Trophoblast cell (in vitro differentiated cells and primary cell): ENCODE measurements at regions not wholly inside any gene's neighbourhood (a gene's known extent, or its start where the extent isn't known, plus 50 kb on each side); places are given as distances from the start of the nearest gene placed in this dataset.
A peak's percentile ranks its signal among the peaks of the same experiment; 100 is the strongest.

ENCODE experiments used
- DNase-seq, 2 donors: peaks; one replicate each; pipeline ENCODE4 v3.0.0-alpha.2; 2016
- H2AFZ ChIP-seq: 2 replicates; pipeline ENCODE4 v1.6.1; 2013; ENCODE audit warnings: low read length, moderate library complexity, mild to moderate bottlenecking; ENCODE audit not compliant: insufficient read depth, poor library complexity
- H2AK5ac ChIP-seq: 2 replicates; pipeline ENCODE4 v1.6.1; 2013; ENCODE audit warnings: mild to moderate bottlenecking, low read length
- H2BK120ac ChIP-seq: 2 replicates; pipeline ENCODE4 v1.6.1; 2013; ENCODE audit warnings: low read length, mild to moderate bottlenecking, moderate library complexity; ENCODE audit not compliant: insufficient read depth, poor library complexity
- H2BK12ac ChIP-seq: 2 replicates; pipeline ENCODE4 v1.6.1; 2013; ENCODE audit warnings: mild to moderate bottlenecking, low read length, moderate library complexity
- H2BK5ac ChIP-seq: 2 replicates; pipeline ENCODE4 v1.6.1; 2013; ENCODE audit warnings: low read length, low read depth, moderate library complexity, mild to moderate bottlenecking; ENCODE audit not compliant: poor library complexity
- H3K14ac ChIP-seq: 2 replicates; pipeline ENCODE4 v1.6.1; 2013; ENCODE audit warnings: mild to moderate bottlenecking, low read length
- H3K18ac ChIP-seq: 2 replicates; pipeline ENCODE4 v1.6.1; 2013; ENCODE audit warnings: mild to moderate bottlenecking, low read length
- H3K23ac ChIP-seq: 2 replicates; pipeline ENCODE4 v1.6.1; 2013; ENCODE audit warnings: low read length
- H3K27ac ChIP-seq: 2 replicates; pipeline ENCODE4 v1.5.1; 2013; ENCODE audit warnings: low read depth, mild to moderate bottlenecking, inconsistent platforms, low read length, moderate library complexity
- H3K27me3 ChIP-seq: 2 replicates; pipeline ENCODE4 v1.6.1; 2013; ENCODE audit warnings: inconsistent platforms, mild to moderate bottlenecking, low read length, moderate library complexity; ENCODE audit not compliant: insufficient read depth
- H3K36me3 ChIP-seq, 2 experiments: 1 replicate in 1 of 2; 2 replicates in 1 of 2; pipeline ENCODE4 v1.6.1; 2013; ENCODE audit warnings: low read length in 2 of 2, mild to moderate bottlenecking in 2 of 2, moderate library complexity in 1 of 2; ENCODE audit not compliant: insufficient read depth in 2 of 2, control insufficient read depth in 1 of 2
- H3K4ac ChIP-seq: 2 replicates; pipeline ENCODE4 v1.6.1; 2013; ENCODE audit warnings: low read depth, mild to moderate bottlenecking, low read length, moderate library complexity
- H3K4me1 ChIP-seq, 2 experiments: 1 replicate in 1 of 2; 2 replicates in 1 of 2; pipeline ENCODE4 v1.6.1; 2013; ENCODE audit warnings: low read length in 2 of 2, mild to moderate bottlenecking in 2 of 2, moderate library complexity in 1 of 2; ENCODE audit not compliant: insufficient read depth in 2 of 2, control insufficient read depth in 1 of 2
- H3K4me2 ChIP-seq: 2 replicates; pipeline ENCODE4 v1.6.1; 2013; ENCODE audit warnings: inconsistent platforms, mild to moderate bottlenecking, low read length, moderate library complexity
- H3K4me3 ChIP-seq: 2 replicates; pipeline ENCODE4 v1.5.1; 2013; ENCODE audit warnings: mild to moderate bottlenecking, low read depth, low read length, inconsistent platforms
- H3K79me1 ChIP-seq: one replicate; pipeline ENCODE4 v1.6.1; 2013; ENCODE audit warnings: low read length
- H3K79me2 ChIP-seq: 2 replicates; pipeline ENCODE4 v1.6.1; 2013; ENCODE audit warnings: low read length, mild to moderate bottlenecking; ENCODE audit not compliant: control insufficient read depth, insufficient read depth, poor library complexity
- H3K9ac ChIP-seq: 2 replicates; pipeline ENCODE4 v1.6.1; 2013; ENCODE audit warnings: mild to moderate bottlenecking, low read length
- H3K9me3 ChIP-seq: 2 replicates; pipeline ENCODE4 v1.6.1; 2013; ENCODE audit warnings: low read depth, mild to moderate bottlenecking, control low read depth, inconsistent platforms, low read length; ENCODE audit not compliant: insufficient read depth
- H4K12ac ChIP-seq: 2 replicates; pipeline ENCODE4 v1.6.1; 2013; ENCODE audit warnings: low read depth, mild to moderate bottlenecking, low read length, moderate library complexity
- H4K8ac ChIP-seq: 2 replicates; pipeline ENCODE4 v1.6.1; 2013; ENCODE audit warnings: low read depth, mild to moderate bottlenecking, low read length, moderate library complexity
- H4K91ac ChIP-seq: one replicate; pipeline ENCODE4 v1.6.1; 2013; ENCODE audit warnings: low read depth, mild to moderate bottlenecking, low read length, moderate library complexity
- WGBS: extraction: QIAGEN DNeasy Blood & Tissue Kit; methylation state at CpG from one replicate; pipeline ENCODE4 v1.1.7; 2013; ENCODE audit warnings: missing lambda C conversion rate; ENCODE audit not compliant: insufficient read length, insufficient coverage; ENCODE audit errors: extremely low coverage; 5-methylcytosine and 5-hydroxymethylcytosine counted together

GRCh38 chr2:133954636-133955035 lies 299.2 kb upstream of the MGAT5 start:
- no peak overlapping the region for H3K18ac ChIP-seq
- no peak overlapping the region for H4K8ac ChIP-seq
- no CpG with 5 or more reads among the region's 1 CpG for WGBS
- no peak overlapping the region for H2BK5ac ChIP-seq
- H2BK12ac ChIP-seq, result no peak overlapping the region
- H2AK5ac ChIP-seq, result no peak overlapping the region
- DNase-seq, result peak; percentile 58 to 88
- H4K91ac ChIP-seq, result no peak overlapping the region
- no peaks in the 10 kb centered on the region for H3K4me1 ChIP-seq
- no peaks in the 10 kb centered on the region for H3K36me3 ChIP-seq
- H3K9ac ChIP-seq, result no peak overlapping the region
- no peak overlapping the region for H3K4me3 ChIP-seq
- H3K4me2 ChIP-seq, result no peak overlapping the region
- H4K12ac ChIP-seq, result no peak overlapping the region
- no peaks in the 10 kb centered on the region for H3K27me3 ChIP-seq
- H3K27ac ChIP-seq, result no peak overlapping the region
- no peaks in the 10 kb centered on the region for H3K79me2 ChIP-seq
- H3K79me1 ChIP-seq, result no peaks in the 10 kb centered on the region
- H3K14ac ChIP-seq, result no peak overlapping the region
- no peak overlapping the region for H3K23ac ChIP-seq
- no peak overlapping the region for H3K4ac ChIP-seq
- no peak overlapping the region for H2BK120ac ChIP-seq
- H3K9me3 ChIP-seq, result no peaks in the 10 kb centered on the region
- no peak overlapping the region for H2AFZ ChIP-seq

DNA sequence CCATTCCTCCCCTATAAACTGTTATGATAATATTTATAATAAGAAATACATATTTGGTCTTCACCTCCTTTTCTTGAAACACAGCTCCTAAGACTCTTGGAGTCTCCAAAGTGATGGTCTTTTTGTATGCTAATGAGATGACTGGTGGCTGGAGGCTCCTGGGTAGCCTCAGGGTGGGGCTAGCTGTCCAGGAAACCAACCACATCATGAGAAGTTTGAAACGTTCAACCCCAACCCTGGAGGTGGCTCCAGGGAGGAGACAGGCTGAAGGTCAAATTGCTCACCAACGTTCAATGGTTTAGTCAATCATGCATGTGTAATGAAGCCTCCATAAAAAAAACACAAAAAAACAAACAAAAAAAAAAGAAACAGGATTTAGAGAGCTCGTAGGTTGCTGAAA lies 298.7 kb upstream of the MGAT5 start:
- Histone ChIP-seq H3K36me3 (no peaks in the 10 kb centered on the region), H3K79me1 (no peaks in the 10 kb centered on the region), H3K23ac (no peak overlapping the region), H2AFZ (no peak overlapping the region), H3K4ac (no peak overlapping the region), H3K4me2 (no peak overlapping the region), H2BK12ac (no peak overlapping the region), H3K14ac (no peak overlapping the region), H4K12ac (no peak overlapping the region), H3K4me1 (no peaks in the 10 kb centered on the region), H3K4me3 (no peak overlapping the region), H2BK5ac (no peak overlapping the region), H3K79me2 (no peaks in the 10 kb centered on the region), H4K91ac (no peak overlapping the region), H2BK120ac (no peak overlapping the region), H3K9ac (no peak overlapping the region), H3K27ac (no peak overlapping the region), H2AK5ac (no peak overlapping the region), H3K18ac (no peak overlapping the region), H3K9me3 (no peaks in the 10 kb centered on the region), H3K27me3 (no peaks in the 10 kb centered on the region), H4K8ac (no peak overlapping the region)
- WGBS, result no CpG with 5 or more reads among the region's 3 CpGs
- DNase-seq, result peak in 1 of 2 donors; percentile 31

GRCh38 chr2:133956434-133956935 lies 297.4 kb upstream of the MGAT5 start:
- Histone ChIP-seq H3K4me1 (no peaks in the 10 kb centered on the region), H3K9ac (no peak overlapping the region), H3K4me2 (no peak overlapping the region), H3K79me2 (no peaks in the 10 kb centered on the region), H4K8ac (no peak overlapping the region), H3K14ac (no peak overlapping the region), H2AFZ (no peak overlapping the region), H3K4ac (no peak overlapping the region), H3K79me1 (no peaks in the 10 kb centered on the region), H2AK5ac (no peak overlapping the region), H3K23ac (no peak overlapping the region), H3K9me3 (no peaks in the 10 kb centered on the region), H3K18ac (no peak overlapping the region), H4K12ac (no peak overlapping the region), H3K36me3 (no peaks in the 10 kb centered on the region), H3K27me3 (no peaks in the 10 kb centered on the region), H3K4me3 (no peak overlapping the region), H2BK120ac (no peak overlapping the region), H4K91ac (no peak overlapping the region), H2BK12ac (no peak overlapping the region), H3K27ac (no peak overlapping the region), H2BK5ac (no peak overlapping the region)
- no CpG with 5 or more reads among the region's 4 CpGs for WGBS
- DNase-seq, result peak in 1 of 2 donors; percentile 44

DNA sequence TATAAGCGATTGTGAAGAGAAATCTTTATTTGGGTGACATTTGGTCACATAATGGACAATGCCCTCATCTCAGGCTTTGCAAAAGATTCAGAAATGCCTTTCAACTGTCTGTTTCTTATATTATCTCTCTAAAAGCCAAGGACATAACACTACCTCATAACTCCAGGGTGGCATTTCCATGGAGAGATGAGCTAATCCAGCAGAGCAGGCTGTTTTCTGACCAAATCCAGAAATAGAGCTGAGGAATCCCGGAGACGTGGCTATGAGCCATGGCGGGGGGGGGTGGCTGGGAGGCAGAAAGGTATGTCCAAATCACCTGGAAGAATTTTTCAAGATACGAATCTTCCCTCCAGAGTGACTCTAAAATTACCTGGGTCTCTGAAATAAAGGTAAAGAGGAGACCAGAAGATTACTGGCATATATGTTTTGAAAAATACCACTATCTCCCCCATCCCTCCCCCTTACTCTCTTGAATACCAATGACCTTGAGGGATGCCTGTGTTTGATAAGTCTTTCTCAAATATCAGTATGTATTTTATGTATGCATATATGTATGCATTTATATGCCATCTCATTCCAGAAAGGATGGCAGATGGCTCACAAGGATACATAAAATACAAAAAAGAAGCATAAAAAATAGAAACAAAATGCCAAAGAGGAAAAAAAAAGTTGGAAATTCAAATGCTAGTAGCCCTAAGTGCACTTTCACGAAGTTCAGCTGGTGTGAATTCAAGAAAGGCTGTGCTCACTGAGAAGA lies 296.0 kb upstream of the MGAT5 start:
- Histone ChIP-seq H2AFZ (no peak overlapping the region), H4K12ac (no peak overlapping the region), H3K36me3 (no peaks in the 10 kb centered on the region), H3K9me3 (no peaks in the 10 kb centered on the region), H2AK5ac (no peak overlapping the region), H2BK12ac (no peak overlapping the region), H3K9ac (no peak overlapping the region), H3K79me2 (no peaks in the 10 kb centered on the region), H4K91ac (no peak overlapping the region), H3K4me2 (no peak overlapping the region), H3K27ac (no peak overlapping the region), H3K4ac (no peak overlapping the region), H3K14ac (no peak overlapping the region), H2BK5ac (no peak overlapping the region), H4K8ac (no peak overlapping the region), H3K79me1 (no peaks in the 10 kb centered on the region), H3K18ac (no peak overlapping the region), H2BK120ac (no peak overlapping the region), H3K23ac (no peak overlapping the region), H3K4me3 (no peak overlapping the region), H3K27me3 (no peaks in the 10 kb centered on the region), H3K4me1 (no peaks in the 10 kb centered on the region)
- WGBS, result no CpG with 5 or more reads among the region's 6 CpGs
- peak; percentile 58 to 89 for DNase-seq
